ENCODE measurements at regions not wholly inside any gene's neighbourhood (a gene's known extent, or its start where the extent isn't known, plus 50 kb on each side); places are given as distances from the start of the nearest gene placed in this dataset.

- TF ChIP-seq EZH2 (IDR thresholded peaks at IDR 0.05; ENCODE audit: borderline replicate concordance, insufficient read depth, low read depth, low read length, poor library complexity, severe bottlenecking) (no peak), CTCF (IDR thresholded peaks at IDR 0.05) (no peak)
- Mint-ChIP-seq H3K9me3 (ENCODE audit: insufficient read depth) (peaks cover 3% of the 10 kb centered on the region), H3K4me3 (no peak overlapping the region), H3K4me1 (no peaks in the 10 kb centered on the region), H3K27me3 (peaks cover 8% of the 10 kb centered on the region), H3K27ac (no peak overlapping the region)
- H2AFZ ChIP-seq (ENCODE audit: insufficient read depth, low read depth, low read length, poor library complexity, severe bottlenecking): no peak overlapping the region
- no peak overlapping the region for H3K4me2 ChIP-seq (replicated peaks; ENCODE audit: low read depth, low read length, poor library complexity, severe bottlenecking)
- ATAC-seq (ENCODE audit: low read depth) (no peak), DNase-seq (no peak)
- CTCF ChIA-PET: no interaction called here
- H3K27ac ChIP-seq (ENCODE audit: low read length in 2 of 2): no peak overlapping the region
- H3K27me3 ChIP-seq (replicated peaks in 1 of 4; ENCODE audit: control extremely low read depth in 1 of 4, control insufficient read depth in 3 of 4, insufficient read depth in 4 of 4, low read length in 3 of 4): no peaks in the 10 kb centered on the region
- H3K4me1 ChIP-seq (ENCODE audit: control insufficient read depth in 2 of 2, insufficient read depth in 2 of 2, low read length in 2 of 2): no peaks in the 10 kb centered on the region
- H3K9me3 ChIP-seq (ENCODE audit: control extremely low read depth in 1 of 3, control insufficient read depth in 2 of 3, insufficient read depth in 1 of 3, low read length in 2 of 3): peaks cover 2 to 8% (median 2%) of the 10 kb centered on the region in 3 donors
- no peaks in the 10 kb centered on the region for H3K79me2 ChIP-seq (ENCODE audit: control insufficient read depth, insufficient read depth, low read length)
- intact Hi-C loops (cut with micrococcal nuclease): no loop called here
- H4K20me1 ChIP-seq (ENCODE audit: control insufficient read depth, insufficient read depth, low read length, poor library complexity, severe bottlenecking): no peaks in the 10 kb centered on the region
- H3K9ac ChIP-seq (ENCODE audit: low read length): no peak overlapping the region
- H3K4me3 ChIP-seq (ENCODE audit: control extremely low read depth in 1 of 5, extremely low read depth in 1 of 5, insufficient read depth in 1 of 5, low read depth in 2 of 5, low read length in 4 of 5): no peak overlapping the region
- POLR2A ChIA-PET: no interaction called here
- no peaks in the 10 kb centered on the region for H3K36me3 ChIP-seq (replicated peaks in 1 of 2; ENCODE audit: control extremely low read depth in 1 of 2, control insufficient read depth in 1 of 2, extremely low read depth in 1 of 2, insufficient read depth in 2 of 2, low read length in 1 of 2)
Observed at GRCh38 chr2:215638687-215639086, 202.8 kb upstream of the FN1 start.

- no peaks in the 10 kb centered on the region for H3K79me2 ChIP-seq (ENCODE audit: control insufficient read depth, insufficient read depth, low read length)
- H3K27ac Mint-ChIP-seq: no peak overlapping the region
- H3K36me3 ChIP-seq (replicated peaks in 1 of 2; ENCODE audit: control extremely low read depth in 1 of 2, control insufficient read depth in 1 of 2, extremely low read depth in 1 of 2, insufficient read depth in 2 of 2, low read length in 1 of 2): no peaks in the 10 kb centered on the region
- no peak overlapping the region for H3K4me3 Mint-ChIP-seq
- ChIA-PET CTCF (no interaction called here), POLR2A (no interaction called here)
- H3K4me1 Mint-ChIP-seq: no peaks in the 10 kb centered on the region
- no peak overlapping the region for H3K4me3 ChIP-seq (ENCODE audit: control extremely low read depth in 1 of 5, extremely low read depth in 1 of 5, insufficient read depth in 1 of 5, low read depth in 2 of 5, low read length in 4 of 5)
- intact Hi-C loops (cut with micrococcal nuclease): no loop called here
- peaks cover 11% of the 10 kb centered on the region for H3K9me3 Mint-ChIP-seq (ENCODE audit: insufficient read depth)
- H3K4me1 ChIP-seq (ENCODE audit: control insufficient read depth in 2 of 2, insufficient read depth in 2 of 2, low read length in 2 of 2): no peaks in the 10 kb centered on the region
- H3K27ac ChIP-seq (ENCODE audit: low read length in 2 of 2): no peak overlapping the region
- H2AFZ ChIP-seq (ENCODE audit: insufficient read depth, low read depth, low read length, poor library complexity, severe bottlenecking): no peak overlapping the region
- H3K9me3 ChIP-seq (ENCODE audit: control extremely low read depth in 1 of 3, control insufficient read depth in 2 of 3, insufficient read depth in 1 of 3, low read length in 2 of 3): peaks cover 5 to 8% (median 5%) of the 10 kb centered on the region in 3 donors
- H4K20me1 ChIP-seq (ENCODE audit: control insufficient read depth, insufficient read depth, low read length, poor library complexity, severe bottlenecking): no peaks in the 10 kb centered on the region
- peaks cover 8% of the 10 kb centered on the region for H3K27me3 Mint-ChIP-seq
- ATAC-seq (ENCODE audit: low read depth): no peak
- H3K27me3 ChIP-seq (replicated peaks in 1 of 4; ENCODE audit: control extremely low read depth in 1 of 4, control insufficient read depth in 3 of 4, insufficient read depth in 4 of 4, low read length in 3 of 4): no peaks in the 10 kb centered on the region
- TF ChIP-seq CTCF (IDR thresholded peaks at IDR 0.05) (no peak), EZH2 (IDR thresholded peaks at IDR 0.05; ENCODE audit: borderline replicate concordance, insufficient read depth, low read depth, low read length, poor library complexity, severe bottlenecking) (no peak)
- DNase-seq: no peak
- H3K4me2 ChIP-seq (replicated peaks; ENCODE audit: low read depth, low read length, poor library complexity, severe bottlenecking): no peak overlapping the region
- H3K9ac ChIP-seq (ENCODE audit: low read length): no peak overlapping the region
Observed at GRCh38 chr2:215637651-215638050, 201.8 kb upstream of the FN1 start.
